K562 (cell line): ENCODE measurements at regions not wholly inside any gene's neighbourhood (a gene's known extent, or its start where the extent isn't known, plus 50 kb on each side); places are given as distances from the start of the nearest gene placed in this dataset.

Source experiments
- NFIC ChIP-seq: fragments of 450-650 bp; IDR thresholded peaks from 2 replicates; pipeline ENCODE4 v1.6.1; 2017; ENCODE audit warnings: mild to moderate bottlenecking, inconsistent platforms
- NFXL1 ChIP-seq: fragments of 450-650 bp; formaldehyde crosslinking; IDR thresholded peaks from 2 replicates; pipeline ENCODE4 v1.4.0; 2021; ENCODE audit warnings: mild to moderate bottlenecking
- NR4A1 ChIP-seq, 2 experiments: fragments of 250-450 bp in 1 of 2; fragments of 450-650 bp in 1 of 2; sonication (Bioruptor Pico) in 1 of 2; IDR thresholded peaks; 2 replicates each; pipeline versions ENCODE4 v1.4.0 to v1.6.1; 2016 to 2020; ENCODE audit warnings: mild to moderate bottlenecking in 2 of 2, missing compliant biosample characterization in 1 of 2, missing genetic modification characterization in 1 of 2, moderate library complexity in 1 of 2
- TAF15 ChIP-seq: fragments of 200-400 bp; formaldehyde crosslinking; IDR thresholded peaks from 2 replicates; pipeline ENCODE4 v1.6.1; 2017; ENCODE audit warnings: mild to moderate bottlenecking, low read depth, low read length, moderate library complexity
- ZNF217 ChIP-seq: sonication (generic); formaldehyde crosslinking; IDR thresholded peaks from 2 replicates; pipeline ENCODE4 v1.8.0; 2022; ENCODE audit warnings: mild to moderate bottlenecking, missing genetic modification reagents
- ZNF232 ChIP-seq: sonication (generic); formaldehyde crosslinking; IDR thresholded peaks from 2 replicates; pipeline ENCODE4 v1.8.0; 2022; ENCODE audit warnings: mild to moderate bottlenecking, missing genetic modification reagents
- TF ChIP-seq, protein P1 (sequence below): fragments of 250-450 bp; sonication (Bioruptor Pico); IDR thresholded peaks from 2 replicates; pipeline ENCODE4 v1.4.0; 2020; ENCODE audit warnings: mild to moderate bottlenecking, moderate library complexity

DNA sequence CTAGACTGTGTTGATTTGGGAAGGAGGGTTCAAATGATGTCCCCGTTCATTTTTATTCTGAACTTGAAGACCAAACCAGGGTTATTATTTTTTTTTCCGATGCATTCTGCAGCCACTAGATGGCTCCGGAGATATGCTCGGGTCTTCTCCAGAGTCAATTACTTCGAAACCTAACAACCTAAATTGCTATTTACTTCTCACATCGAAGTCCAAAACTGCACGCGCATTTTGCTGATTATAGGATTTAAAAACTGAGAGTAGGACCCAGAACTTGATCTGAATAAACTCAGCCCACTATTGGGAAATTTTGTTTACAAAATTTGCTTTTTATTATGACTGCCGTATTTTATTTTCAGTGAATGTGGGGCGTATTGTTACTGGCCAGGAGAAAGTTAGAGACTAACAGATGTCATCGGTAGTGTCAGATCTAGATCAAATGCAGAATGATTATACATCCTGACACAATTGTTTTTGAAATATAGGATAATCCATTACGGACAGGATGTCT is 263.8 kb downstream of the HS3ST3A1 start:
- TF ChIP-seq, protein P1, sequence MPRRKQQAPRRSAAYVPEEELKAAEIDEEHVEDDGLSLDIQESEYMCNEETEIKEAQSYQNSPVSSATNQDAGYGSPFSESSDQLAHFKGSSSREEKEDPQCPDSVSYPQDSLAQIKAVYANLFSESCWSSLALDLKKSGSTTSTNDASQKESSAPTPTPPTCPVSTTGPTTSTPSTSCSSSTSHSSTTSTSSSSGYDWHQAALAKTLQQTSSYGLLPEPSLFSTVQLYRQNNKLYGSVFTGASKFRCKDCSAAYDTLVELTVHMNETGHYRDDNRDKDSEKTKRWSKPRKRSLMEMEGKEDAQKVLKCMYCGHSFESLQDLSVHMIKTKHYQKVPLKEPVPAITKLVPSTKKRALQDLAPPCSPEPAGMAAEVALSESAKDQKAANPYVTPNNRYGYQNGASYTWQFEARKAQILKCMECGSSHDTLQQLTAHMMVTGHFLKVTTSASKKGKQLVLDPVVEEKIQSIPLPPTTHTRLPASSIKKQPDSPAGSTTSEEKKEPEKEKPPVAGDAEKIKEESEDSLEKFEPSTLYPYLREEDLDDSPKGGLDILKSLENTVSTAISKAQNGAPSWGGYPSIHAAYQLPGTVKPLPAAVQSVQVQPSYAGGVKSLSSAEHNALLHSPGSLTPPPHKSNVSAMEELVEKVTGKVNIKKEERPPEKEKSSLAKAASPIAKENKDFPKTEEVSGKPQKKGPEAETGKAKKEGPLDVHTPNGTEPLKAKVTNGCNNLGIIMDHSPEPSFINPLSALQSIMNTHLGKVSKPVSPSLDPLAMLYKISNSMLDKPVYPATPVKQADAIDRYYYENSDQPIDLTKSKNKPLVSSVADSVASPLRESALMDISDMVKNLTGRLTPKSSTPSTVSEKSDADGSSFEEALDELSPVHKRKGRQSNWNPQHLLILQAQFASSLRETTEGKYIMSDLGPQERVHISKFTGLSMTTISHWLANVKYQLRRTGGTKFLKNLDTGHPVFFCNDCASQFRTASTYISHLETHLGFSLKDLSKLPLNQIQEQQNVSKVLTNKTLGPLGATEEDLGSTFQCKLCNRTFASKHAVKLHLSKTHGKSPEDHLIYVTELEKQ, result no peak
- TF ChIP-seq ZNF232 (no peak), ZNF217 (CRISPR knock-in tag) (no peak), NFIC (no peak), TAF15 (no peak), NR4A1 (CRISPR knock-in tag; IDR thresholded peaks at IDR 0.05) (no peak), NR4A1 (tag; IDR thresholded peaks at IDR 0.05) (no peak), NFXL1 (CRISPR knock-in tag) (no peak)
